ENCODE measurements at regions not wholly inside any gene's neighbourhood (a gene's known extent, or its start where the extent isn't known, plus 50 kb on each side); places are given as distances from the start of the nearest gene placed in this dataset.
A peak's percentile ranks its signal among the peaks of the same experiment; 100 is the strongest.

- TF ChIP-seq CBX5 (IDR thresholded peaks at IDR 0.05; ENCODE audit: low read depth, low read length) (no peak), CTCF (IDR thresholded peaks at IDR 0.05; ENCODE audit: control extremely low read depth in 1 of 3, insufficient read depth in 1 of 3, low read depth in 1 of 3, low read length in 3 of 3) (peak in 1 of 3 experiments; percentile 33; a peak in 2 of 4 replicates), TAF7 (optimal IDR thresholded peaks at IDR 0.05; ENCODE audit: borderline replicate concordance, low read depth, low read length) (no peak), RAD21 (IDR thresholded peaks at IDR 0.05 in 1 of 2, conservative IDR thresholded peaks at IDR 0.05 in 1 of 2; ENCODE audit: low read depth in 2 of 2, low read length in 2 of 2) (peak; percentile 13 to 14; a peak in 2 of 4 replicates), YY1 (IDR thresholded peaks at IDR 0.05; ENCODE audit: low read depth, low read length) (no peak), RXRA (IDR thresholded peaks at IDR 0.05; ENCODE audit: insufficient read depth, low read depth, low read length) (no peak), GABPA (IDR thresholded peaks at IDR 0.05; ENCODE audit: borderline replicate concordance, insufficient read depth, low read length) (no peak), GTF2F1 (IDR thresholded peaks at IDR 0.05; ENCODE audit: borderline replicate concordance, low read depth, low read length) (no peak)
- Histone ChIP-seq H2BK5ac (ENCODE audit: low read depth, low read length) (no peak overlapping the region), H4K20me1 (replicated peaks in 1 of 2; ENCODE audit: control insufficient read depth in 1 of 2, insufficient read depth in 2 of 2, low read length in 2 of 2) (no peaks in the 10 kb centered on the region), H2BK120ac (replicated peaks; ENCODE audit: low read depth, low read length) (no peak overlapping the region), H2BK20ac (ENCODE audit: low read length) (no peak overlapping the region), H3K9me3 (ENCODE audit: insufficient read depth in 2 of 2, low read depth in 1 of 2, low read length in 1 of 2) (peaks cover 5 to 8% of the 10 kb centered on the region in 2 experiments; a peak in 2 of 4 replicates), H3K14ac (ENCODE audit: insufficient read length) (no peak overlapping the region), H3K79me1 (ENCODE audit: low read depth, low read length) (no peaks in the 10 kb centered on the region), H3K4me3 (ENCODE audit: extremely low read depth in 1 of 4, insufficient read depth in 2 of 4, low read depth in 3 of 4, low read length in 4 of 4) (no peak overlapping the region), H4K91ac (replicated peaks; ENCODE audit: insufficient read length, low read length) (no peak overlapping the region), H3K36me3 (ENCODE audit: control insufficient read depth in 2 of 4, insufficient read depth in 4 of 4, low read length in 3 of 4) (no peaks in the 10 kb centered on the region), H2AFZ (ENCODE audit: low read length) (no peak overlapping the region), H2BK15ac (ENCODE audit: low read length) (no peak overlapping the region), H3K4me2 (ENCODE audit: insufficient read depth in 1 of 2, low read depth in 2 of 2, low read length in 2 of 2) (no peak overlapping the region), H3K23ac (ENCODE audit: insufficient read length) (no peak overlapping the region), H3K79me2 (ENCODE audit: control insufficient read depth in 1 of 2, insufficient read depth in 2 of 2, low read length in 2 of 2) (no peaks in the 10 kb centered on the region), H4K5ac (ENCODE audit: insufficient read length, low read depth, low read length) (no peak overlapping the region), H3K56ac (replicated peaks; ENCODE audit: insufficient read length, low read depth, low read length) (no peak overlapping the region), H3K18ac (ENCODE audit: extremely low read depth, low read length) (no peak overlapping the region), H3K9ac (replicated peaks in 1 of 4; ENCODE audit: extremely low read depth in 1 of 4, low read depth in 3 of 4, low read length in 3 of 4) (no peak overlapping the region), H2BK12ac (ENCODE audit: low read depth, low read length) (no peak overlapping the region), H3K27ac (ENCODE audit: low read depth, low read length) (no peak overlapping the region), H3K4me1 (replicated peaks in 1 of 4; ENCODE audit: control insufficient read depth in 3 of 4, insufficient read depth in 4 of 4, low read length in 3 of 4) (peaks cover 0 to 8% (median 0%) of the 10 kb centered on the region in 4 experiments; a peak in 4 of 7 replicates), H3K27me3 (replicated peaks in 1 of 4; ENCODE audit: control insufficient read depth in 3 of 4, extremely low read depth in 1 of 4, insufficient read depth in 3 of 4, low read length in 3 of 4) (no peaks in the 10 kb centered on the region), H3K23me2 (ENCODE audit: low read depth, low read length) (no peaks in the 10 kb centered on the region), H3K4ac (replicated peaks; ENCODE audit: insufficient read length, low read depth, low read length) (no peak overlapping the region), H4K8ac (ENCODE audit: extremely low read depth, insufficient read depth, low read length) (no peak overlapping the region), H2AK5ac (ENCODE audit: low read depth, low read length) (no peak overlapping the region)
- CTCF ChIA-PET (ENCODE audit: partially characterized antibody) = no interaction called here
- no peak for FAIRE-seq
- POLR2A ChIA-PET (ENCODE audit: partially characterized antibody) = no interaction called here
- no peak for DNase-seq (ENCODE audit: low read depth in 1 of 2, low spot score in 2 of 2)
- 90% methylated on average over 5 of the region's 5 CpGs; no CpG with 5 or more reads in 1 of the 2 experiments for WGBS, 2 experiments (ENCODE audit: extremely low coverage in 1 of 2, insufficient coverage in 1 of 2, insufficient read length in 1 of 2, insufficient replicate concordance in 2 of 2, low coverage in 1 of 2, low lambda C conversion rate in 2 of 2, missing lambda C conversion rate in 1 of 2)
Observed at GRCh38 chr22:27257987-27258386, 543.6 kb downstream of the MN1 start.

Data from H1 (cell line).